Karpas-422 (cell line): ENCODE measurements at regions not wholly inside any gene's neighbourhood (a gene's known extent, or its start where the extent isn't known, plus 50 kb on each side); places are given as distances from the start of the nearest gene placed in this dataset. TPM values are rescaled to one million over a fixed set of nuclear protein-coding genes. Genes with fewer than 3 reads are reported as not detected.

ENCODE experiments used
- DNase-seq: peaks from one replicate; pipeline ENCODE4 v3.0.0-alpha.2; 2015
- H2AFZ ChIP-seq: fragments of 200-600 bp; sonication (generic); 2 replicates; pipeline ENCODE4 v1.6.1; 2014; ENCODE audit warnings: antibody characterized with exemption, low read length, mixed read lengths
- H3K27ac ChIP-seq: fragments of 200-600 bp; sonication (generic); 2 replicates; pipeline ENCODE4 v1.5.1; 2014; ENCODE audit warnings: mild to moderate bottlenecking, low read length, moderate library complexity
- H3K27me3 ChIP-seq: fragments of 200-600 bp; sonication (generic); 2 replicates; pipeline ENCODE4 v1.6.1; 2014; ENCODE audit warnings: low read length, mixed read lengths
- H3K36me3 ChIP-seq: fragments of 200-600 bp; sonication (generic); 2 replicates; pipeline ENCODE4 v1.6.1; 2014; ENCODE audit warnings: low read length, mixed read lengths; ENCODE audit not compliant: insufficient read depth
- H3K4me1 ChIP-seq: fragments of 200-600 bp; sonication (generic); 2 replicates; pipeline ENCODE4 v1.6.1; 2014; ENCODE audit warnings: mild to moderate bottlenecking, low read length, mixed read lengths
- H3K4me2 ChIP-seq: fragments of 200-600 bp; sonication (generic); 2 replicates; pipeline ENCODE4 v1.6.1; 2014; ENCODE audit warnings: low read length, low read depth, mild to moderate bottlenecking; ENCODE audit not compliant: poor library complexity, severe bottlenecking
- H3K4me3 ChIP-seq: fragments of 200-600 bp; sonication (generic); 2 replicates; pipeline ENCODE4 v1.5.1; 2014; ENCODE audit warnings: mild to moderate bottlenecking, antibody characterized with exemption, low read length, mixed read lengths
- H3K79me2 ChIP-seq: fragments of 200-600 bp; sonication (generic); 2 replicates; pipeline ENCODE4 v1.6.1; 2014; ENCODE audit warnings: mild to moderate bottlenecking, low read length, mixed read lengths
- H3K9ac ChIP-seq: fragments of 200-600 bp; sonication (generic); 2 replicates; pipeline ENCODE4 v1.6.0; 2014; ENCODE audit warnings: low read length
- H3K9me2 ChIP-seq: fragments of 200-600 bp; sonication (generic), shearing (Covaris generic); replicated peaks from 2 replicates; pipeline ENCODE4 v1.6.0; 2014; ENCODE audit warnings: mild to moderate bottlenecking, low read length, moderate library complexity; ENCODE audit not compliant: insufficient read depth
- H3K9me3 ChIP-seq: fragments of 300-700, 200-600 bp; sonication (generic); 2 replicates; pipeline ENCODE4 v1.6.1; 2014; ENCODE audit warnings: low read length, mixed read lengths
- H4K20me1 ChIP-seq: fragments of 200-600 bp; sonication (generic); 2 replicates; pipeline ENCODE4 v1.6.1; 2014; ENCODE audit warnings: mild to moderate bottlenecking, antibody characterized with exemption, low read length, low read depth; ENCODE audit not compliant: insufficient read depth
- small RNA-seq: library from RNA; depleted of rRNA; stranded (forward); fragments of <200 nt; gene quantifications from one replicate; pipeline ENCODE3, GENCODE V24; 2014

- Histone ChIP-seq H3K4me2 (no peak overlapping the region), H3K9me3 (no peaks in the 10 kb centered on the region), H3K27ac (no peak overlapping the region), H3K9ac (no peak overlapping the region), H3K4me3 (no peak overlapping the region), H3K27me3 (no peaks in the 10 kb centered on the region), H3K79me2 (no peaks in the 10 kb centered on the region), H3K36me3 (no peaks in the 10 kb centered on the region), H3K4me1 (no peaks in the 10 kb centered on the region), H2AFZ (no peak overlapping the region), H3K9me2 (no peaks in the 10 kb centered on the region), H4K20me1 (no peaks in the 10 kb centered on the region)
- no peak for DNase-seq
Measured at GRCh38 chr4:14928035-14928434, 74.2 kb upstream of the CPEB2 start.

- Histone ChIP-seq H4K20me1 (no peaks in the 10 kb centered on the region), H2AFZ (no peak overlapping the region), H3K27ac (no peak overlapping the region), H3K79me2 (no peaks in the 10 kb centered on the region), H3K36me3 (no peaks in the 10 kb centered on the region), H3K4me3 (no peak overlapping the region), H3K4me2 (no peak overlapping the region), H3K9me2 (no peaks in the 10 kb centered on the region), H3K27me3 (no peaks in the 10 kb centered on the region), H3K9me3 (no peaks in the 10 kb centered on the region), H3K9ac (no peak overlapping the region), H3K4me1 (no peaks in the 10 kb centered on the region)
- DNase-seq, result no peak
Measured at GRCh38 chr4:14929669-14930068, 72.6 kb upstream of the CPEB2 start.

DNA sequence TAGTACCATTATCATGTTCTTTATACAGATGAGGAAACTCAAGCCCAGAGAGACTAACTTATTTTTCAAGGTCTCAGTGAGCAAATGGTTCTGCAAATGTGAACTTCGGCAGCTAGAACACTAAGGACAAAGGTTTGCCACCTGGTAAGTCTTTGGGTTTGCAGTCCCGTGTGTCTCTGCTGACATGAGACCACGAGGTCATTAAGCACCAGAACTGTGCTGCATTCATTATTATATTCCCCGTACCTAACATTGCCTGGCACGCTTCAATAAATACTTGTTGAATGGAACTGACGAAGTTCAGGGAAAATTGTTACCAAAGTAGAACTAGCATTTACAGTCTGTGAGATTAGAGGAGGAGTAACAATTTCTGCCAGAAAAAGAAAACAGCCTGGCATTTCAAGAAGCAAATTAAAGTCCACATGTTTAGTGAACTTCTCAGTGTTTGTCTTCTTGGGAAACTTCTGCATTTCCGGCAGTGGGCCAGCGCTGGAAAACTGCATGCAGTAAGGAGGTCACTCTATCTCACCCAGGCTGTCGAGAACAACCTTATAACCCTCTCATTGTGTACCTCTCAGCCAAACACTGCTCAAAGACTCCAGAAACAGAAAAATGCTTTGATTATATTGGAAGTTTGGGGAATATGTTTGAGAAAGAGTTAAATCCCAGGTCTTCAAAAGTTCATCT is 67.4 kb upstream of the CPEB2 start:
- H3K4me1 ChIP-seq, result no peaks in the 10 kb centered on the region
- no peak overlapping the region for H3K27ac ChIP-seq
- H3K79me2 ChIP-seq, result no peaks in the 10 kb centered on the region
- H3K4me3 ChIP-seq, result no peak overlapping the region
- no peaks in the 10 kb centered on the region for H3K27me3 ChIP-seq
- no peak overlapping the region for H3K4me2 ChIP-seq
- H3K9ac ChIP-seq, result no peak overlapping the region
- H2AFZ ChIP-seq, result no peak overlapping the region
- H3K9me3 ChIP-seq, result no peaks in the 10 kb centered on the region
- no peaks in the 10 kb centered on the region for H3K9me2 ChIP-seq
- no peak for DNase-seq
- H3K36me3 ChIP-seq, result no peaks in the 10 kb centered on the region
- H4K20me1 ChIP-seq, result no peaks in the 10 kb centered on the region

- no peaks in the 10 kb centered on the region for H3K36me3 ChIP-seq
- no peaks in the 10 kb centered on the region for H3K9me3 ChIP-seq
- no peak overlapping the region for H3K4me3 ChIP-seq
- H3K27me3 ChIP-seq, result no peaks in the 10 kb centered on the region
- no peak overlapping the region for H3K9ac ChIP-seq
- no peak overlapping the region for H3K4me2 ChIP-seq
- H2AFZ ChIP-seq, result no peak overlapping the region
- DNase-seq, result no peak
- no peaks in the 10 kb centered on the region for H3K79me2 ChIP-seq
- H3K4me1 ChIP-seq, result no peaks in the 10 kb centered on the region
- no peaks in the 10 kb centered on the region for H4K20me1 ChIP-seq
- H3K9me2 ChIP-seq, result no peaks in the 10 kb centered on the region
- no peak overlapping the region for H3K27ac ChIP-seq
Measured at GRCh38 chr4:14943749-14944148, 58.5 kb upstream of the CPEB2 start.

GRCh38 chr4:14952352-14952751 is 49.9 kb upstream of the CPEB2 start:
- Histone ChIP-seq H2AFZ (no peak overlapping the region), H3K27ac (no peak overlapping the region), H3K79me2 (no peaks in the 10 kb centered on the region), H3K4me2 (no peak overlapping the region), H4K20me1 (no peaks in the 10 kb centered on the region), H3K36me3 (no peaks in the 10 kb centered on the region), H3K27me3 (no peaks in the 10 kb centered on the region), H3K9ac (no peak overlapping the region), H3K4me3 (no peak overlapping the region), H3K9me2 (no peaks in the 10 kb centered on the region), H3K4me1 (no peaks in the 10 kb centered on the region), H3K9me3 (no peaks in the 10 kb centered on the region)
- DNase-seq, result no peak

Small RNAs in the stretch of these regions (small RNA-seq; reads per million reads assigned to genes)
- gene RF00092, result not detected
